ENCODE measurements at regions not wholly inside any gene's neighbourhood (a gene's known extent, or its start where the extent isn't known, plus 50 kb on each side); places are given as distances from the start of the nearest gene placed in this dataset.

- Histone ChIP-seq H3K9ac (ENCODE audit: insufficient read depth in 1 of 2, low read length in 2 of 2) (no peak overlapping the region), H3K36me3 (ENCODE audit: control insufficient read depth in 4 of 4, insufficient read depth in 4 of 4, low read length in 4 of 4) (no peaks in the 10 kb centered on the region), H3K4me3 (no peak overlapping the region), H3K27ac (ENCODE audit: low read depth in 1 of 2, low read length in 1 of 2) (no peak overlapping the region), H3K4me1 (ENCODE audit: control insufficient read depth in 5 of 5, insufficient read depth in 5 of 5, low read length in 5 of 5) (no peaks in the 10 kb centered on the region), H3K9me3 (ENCODE audit: control insufficient read depth in 4 of 4, insufficient read depth in 3 of 4, low read length in 3 of 4) (no peaks in the 10 kb centered on the region), H3K27me3 (ENCODE audit: control insufficient read depth in 3 of 3, insufficient read depth in 3 of 3, low read length in 2 of 3) (no peaks in the 10 kb centered on the region)
- TF ChIP-seq CTCF (IDR thresholded peaks at IDR 0.05; ENCODE audit: control extremely low read depth, extremely low read depth), result no peak
- 62 to 76% methylated on average over 1 of the region's 1 CpG for WGBS, 2 donors
- DNase-seq (peak in 1 of 3 donors; percentile 3), ATAC-seq (ENCODE audit: insufficient read depth, low FRiP score) (no peak)
Measured at GRCh38 chr2:83900862-83901261, 558.2 kb downstream of the SUCLG1 start.

GRCh38 chr2:83899271-83899670, 559.8 kb downstream of the SUCLG1 start:
- no peaks in the 10 kb centered on the region for H3K4me1 ChIP-seq (ENCODE audit: control insufficient read depth in 5 of 5, insufficient read depth in 5 of 5, low read length in 5 of 5)
- H3K27ac ChIP-seq (ENCODE audit: low read depth in 1 of 2, low read length in 1 of 2), result no peak overlapping the region
- DNase-seq (peak in 1 of 3 donors; percentile 3), ATAC-seq (ENCODE audit: insufficient read depth, low FRiP score) (no peak)
- no peak for TF ChIP-seq CTCF (IDR thresholded peaks at IDR 0.05; ENCODE audit: control extremely low read depth, extremely low read depth)
- H3K4me3 ChIP-seq, result no peak overlapping the region
- no peaks in the 10 kb centered on the region for H3K36me3 ChIP-seq (ENCODE audit: control insufficient read depth in 4 of 4, insufficient read depth in 4 of 4, low read length in 4 of 4)
- no peak overlapping the region for H3K9ac ChIP-seq (ENCODE audit: insufficient read depth in 1 of 2, low read length in 2 of 2)
- 84 to 89% methylated on average over 1 of the region's 1 CpG for WGBS, 2 donors
- H3K9me3 ChIP-seq (ENCODE audit: control insufficient read depth in 4 of 4, insufficient read depth in 3 of 4, low read length in 3 of 4), result no peaks in the 10 kb centered on the region
- no peaks in the 10 kb centered on the region for H3K27me3 ChIP-seq (ENCODE audit: control insufficient read depth in 3 of 3, insufficient read depth in 3 of 3, low read length in 2 of 3)

GRCh38 chr2:83894976-83895375, 564.1 kb downstream of the SUCLG1 start:
- Histone ChIP-seq H3K27me3 (ENCODE audit: control insufficient read depth in 3 of 3, insufficient read depth in 3 of 3, low read length in 2 of 3) (no peaks in the 10 kb centered on the region), H3K9ac (ENCODE audit: insufficient read depth in 1 of 2, low read length in 2 of 2) (no peak overlapping the region), H3K4me3 (no peak overlapping the region), H3K9me3 (ENCODE audit: control insufficient read depth in 4 of 4, insufficient read depth in 3 of 4, low read length in 3 of 4) (no peaks in the 10 kb centered on the region), H3K36me3 (ENCODE audit: control insufficient read depth in 4 of 4, insufficient read depth in 4 of 4, low read length in 4 of 4) (no peaks in the 10 kb centered on the region), H3K4me1 (ENCODE audit: control insufficient read depth in 5 of 5, insufficient read depth in 5 of 5, low read length in 5 of 5) (no peaks in the 10 kb centered on the region), H3K27ac (ENCODE audit: low read depth in 1 of 2, low read length in 1 of 2) (no peak overlapping the region)
- no peak for DNase-seq
- no peak for ATAC-seq (ENCODE audit: insufficient read depth, low FRiP score)
- 90 to 91% methylated on average over 3 of the region's 3 CpGs for WGBS, 2 donors
- no peak for TF ChIP-seq CTCF (IDR thresholded peaks at IDR 0.05; ENCODE audit: control extremely low read depth, extremely low read depth)

GRCh38 chr2:83887757-83888156, 571.3 kb downstream of the SUCLG1 start:
- Histone ChIP-seq H3K4me3 (no peak overlapping the region), H3K9me3 (ENCODE audit: control insufficient read depth in 4 of 4, insufficient read depth in 3 of 4, low read length in 3 of 4) (no peaks in the 10 kb centered on the region), H3K9ac (ENCODE audit: insufficient read depth in 1 of 2, low read length in 2 of 2) (no peak overlapping the region), H3K27ac (ENCODE audit: low read depth in 1 of 2, low read length in 1 of 2) (no peak overlapping the region), H3K36me3 (ENCODE audit: control insufficient read depth in 4 of 4, insufficient read depth in 4 of 4, low read length in 4 of 4) (no peaks in the 10 kb centered on the region), H3K27me3 (ENCODE audit: control insufficient read depth in 3 of 3, insufficient read depth in 3 of 3, low read length in 2 of 3) (no peaks in the 10 kb centered on the region), H3K4me1 (ENCODE audit: control insufficient read depth in 5 of 5, insufficient read depth in 5 of 5, low read length in 5 of 5) (no peaks in the 10 kb centered on the region)
- no peak for TF ChIP-seq CTCF (IDR thresholded peaks at IDR 0.05; ENCODE audit: control extremely low read depth, extremely low read depth)
- DNase-seq, result no peak
- ATAC-seq (ENCODE audit: insufficient read depth, low FRiP score), result no peak
